ENCODE measurements at regions not wholly inside any gene's neighbourhood (a gene's known extent, or its start where the extent isn't known, plus 50 kb on each side); places are given as distances from the start of the nearest gene placed in this dataset.

DNA sequence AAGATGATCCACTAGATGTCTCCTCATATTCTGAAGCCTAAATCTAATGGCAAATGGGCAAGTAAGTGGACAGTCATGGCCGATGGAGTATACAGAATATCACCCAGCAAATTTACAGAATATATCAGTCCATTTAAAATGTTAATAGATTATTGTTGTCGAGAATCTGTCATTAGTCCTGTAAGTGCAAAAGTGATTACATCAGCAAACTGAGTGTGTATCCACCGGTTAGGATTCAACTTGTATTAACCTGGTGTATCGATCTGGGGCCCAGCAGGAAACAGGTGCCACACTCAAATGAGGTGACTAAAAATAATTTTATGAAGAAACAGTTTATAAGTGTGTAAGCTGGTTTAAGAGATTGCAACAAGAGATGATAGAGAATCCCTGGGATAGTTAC is 367.9 kb upstream of the FAM47C start:
- DNase-seq (ENCODE audit: low spot score), result no peak
- TF ChIP-seq, protein P1, sequence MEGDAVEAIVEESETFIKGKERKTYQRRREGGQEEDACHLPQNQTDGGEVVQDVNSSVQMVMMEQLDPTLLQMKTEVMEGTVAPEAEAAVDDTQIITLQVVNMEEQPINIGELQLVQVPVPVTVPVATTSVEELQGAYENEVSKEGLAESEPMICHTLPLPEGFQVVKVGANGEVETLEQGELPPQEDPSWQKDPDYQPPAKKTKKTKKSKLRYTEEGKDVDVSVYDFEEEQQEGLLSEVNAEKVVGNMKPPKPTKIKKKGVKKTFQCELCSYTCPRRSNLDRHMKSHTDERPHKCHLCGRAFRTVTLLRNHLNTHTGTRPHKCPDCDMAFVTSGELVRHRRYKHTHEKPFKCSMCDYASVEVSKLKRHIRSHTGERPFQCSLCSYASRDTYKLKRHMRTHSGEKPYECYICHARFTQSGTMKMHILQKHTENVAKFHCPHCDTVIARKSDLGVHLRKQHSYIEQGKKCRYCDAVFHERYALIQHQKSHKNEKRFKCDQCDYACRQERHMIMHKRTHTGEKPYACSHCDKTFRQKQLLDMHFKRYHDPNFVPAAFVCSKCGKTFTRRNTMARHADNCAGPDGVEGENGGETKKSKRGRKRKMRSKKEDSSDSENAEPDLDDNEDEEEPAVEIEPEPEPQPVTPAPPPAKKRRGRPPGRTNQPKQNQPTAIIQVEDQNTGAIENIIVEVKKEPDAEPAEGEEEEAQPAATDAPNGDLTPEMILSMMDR (IDR thresholded peaks at IDR 0.05; ENCODE audit: extremely low read depth, missing control alignments), result no peak

DNA sequence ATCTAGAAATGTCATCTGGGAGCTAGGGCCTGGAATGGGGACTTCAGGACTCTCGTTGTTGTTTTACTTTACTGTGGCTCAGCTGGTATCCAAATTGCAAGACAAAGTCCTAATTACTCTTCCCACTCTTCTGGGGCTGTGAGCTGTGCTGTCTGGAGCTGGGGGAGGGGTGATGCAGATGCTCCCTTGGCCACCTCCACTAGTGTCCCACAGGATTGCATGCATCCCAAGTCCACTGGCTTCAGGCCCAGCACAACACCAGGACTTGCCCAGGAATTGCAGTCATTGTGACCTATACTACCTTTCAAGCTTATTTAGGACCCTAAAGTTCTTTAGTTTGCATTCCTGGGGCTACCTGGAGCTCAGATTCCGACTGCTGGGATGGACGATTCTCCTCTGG is 366.1 kb upstream of the FAM47C start:
- TF ChIP-seq, protein P1 (IDR thresholded peaks at IDR 0.05; ENCODE audit: extremely low read depth, missing control alignments), result no peak
- no peak for DNase-seq (ENCODE audit: low spot score)

DNA sequence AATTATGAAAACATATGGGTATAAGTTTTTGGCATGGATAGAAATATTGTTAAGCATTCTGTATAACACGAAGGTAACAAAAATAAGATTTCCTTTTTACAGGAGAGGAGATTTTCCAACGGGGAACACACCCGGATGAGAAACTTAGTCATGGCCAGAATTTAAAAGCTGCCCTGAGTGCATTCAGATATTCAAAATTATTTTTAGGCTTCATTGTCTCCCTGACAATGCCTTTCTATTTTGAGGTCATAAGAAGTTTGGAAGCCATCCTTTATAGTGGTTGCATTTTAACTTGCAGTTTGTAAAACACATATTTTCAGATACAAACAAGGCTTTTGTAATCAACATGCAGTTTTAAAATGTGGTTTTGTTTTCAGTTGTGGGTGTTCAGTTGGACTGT is 357.5 kb upstream of the FAM47C start:
- TF ChIP-seq, protein P1 (IDR thresholded peaks at IDR 0.05; ENCODE audit: extremely low read depth, missing control alignments), result no peak
- no peak for DNase-seq (ENCODE audit: low spot score)

DNA sequence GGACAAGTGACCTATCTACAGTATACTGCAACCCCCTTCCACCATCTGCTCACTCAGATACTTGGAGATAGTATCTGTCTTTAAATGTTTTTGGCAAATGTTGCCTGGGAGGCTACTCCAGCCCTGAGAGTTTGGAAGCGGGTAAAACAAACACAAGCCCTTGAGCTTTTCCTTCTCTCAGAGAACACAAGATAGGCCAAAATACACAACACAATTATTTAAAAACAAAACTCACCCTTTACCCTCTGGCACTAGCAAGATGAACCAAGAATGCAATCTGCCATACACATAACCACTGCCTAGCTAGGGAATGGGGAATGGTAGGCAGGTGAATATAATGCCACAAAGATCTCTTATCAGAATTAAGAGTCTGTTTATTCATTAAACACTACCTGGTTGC is 324.7 kb upstream of the FAM47C start:
- TF ChIP-seq, protein P1 (IDR thresholded peaks at IDR 0.05; ENCODE audit: extremely low read depth, missing control alignments), result no peak
- DNase-seq (ENCODE audit: low spot score), result no peak

DNA sequence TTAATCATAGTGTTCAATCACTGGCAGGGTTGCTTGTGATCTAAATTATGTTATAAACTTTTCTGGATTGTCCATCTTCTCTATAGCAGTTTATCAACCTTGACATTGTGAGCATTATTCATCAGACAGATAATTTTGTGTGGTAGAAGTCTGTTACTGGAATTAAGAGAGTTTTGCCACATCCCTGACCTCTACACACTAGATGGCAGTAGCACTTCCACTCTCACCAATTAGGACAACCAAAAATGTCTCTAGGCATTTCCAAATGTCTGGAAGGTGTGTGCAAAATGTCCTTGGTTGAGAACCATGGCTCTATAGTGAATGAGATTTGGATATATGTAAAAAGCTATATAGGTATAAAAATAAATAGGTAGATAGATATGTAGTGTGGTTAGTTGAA is 324.1 kb upstream of the FAM47C start:
- TF ChIP-seq, protein P1 (IDR thresholded peaks at IDR 0.05; ENCODE audit: extremely low read depth, missing control alignments), result no peak
- no peak for DNase-seq (ENCODE audit: low spot score)

DNA sequence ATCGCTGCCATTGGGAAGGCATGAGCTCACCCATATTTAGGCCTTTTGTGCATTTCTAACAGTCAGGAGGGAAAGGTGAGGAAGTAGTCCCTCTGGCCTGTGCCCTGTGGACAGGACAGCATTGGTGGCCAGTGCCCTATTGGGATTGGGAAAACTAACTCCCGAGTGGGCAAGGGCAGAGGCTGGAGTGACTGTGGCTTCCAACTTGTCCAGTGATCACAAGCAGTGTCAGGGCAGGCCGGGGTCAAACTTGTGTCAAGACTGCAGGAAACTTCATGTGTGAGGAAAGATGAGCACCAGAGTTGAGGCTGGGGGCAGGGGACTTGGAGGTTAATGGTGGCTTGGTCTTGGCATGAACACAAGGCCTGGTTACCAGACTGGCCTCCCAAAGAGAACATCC is 286.2 kb upstream of the FAM47C start:
- TF ChIP-seq, protein P1 (IDR thresholded peaks at IDR 0.05; ENCODE audit: extremely low read depth, missing control alignments), result no peak

DNA sequence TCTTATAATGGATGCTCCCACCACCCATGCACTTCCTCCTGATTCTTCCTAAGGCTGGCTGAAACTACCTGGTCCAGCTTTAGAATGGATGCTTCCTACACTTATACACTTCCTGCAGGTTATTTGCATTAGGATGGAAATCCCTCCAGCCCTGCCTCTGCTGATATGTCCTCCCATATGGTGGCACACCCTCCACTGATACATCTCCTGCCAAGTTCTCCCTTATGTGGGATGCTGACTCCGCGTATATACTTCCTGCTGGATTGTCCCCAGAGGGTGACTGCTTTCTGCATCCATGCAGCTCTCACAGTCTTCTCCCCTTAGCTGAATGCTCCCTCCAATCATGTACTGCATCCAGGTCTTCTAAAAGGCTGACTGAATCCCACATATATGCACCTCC is 254.6 kb upstream of the FAM47C start:
- no peak for DNase-seq (ENCODE audit: low spot score)
- TF ChIP-seq, protein P1 (IDR thresholded peaks at IDR 0.05; ENCODE audit: extremely low read depth, missing control alignments), result no peak

More for the DNA sequence above, 286.2 kb upstream of the FAM47C start:
- no peak for DNase-seq (ENCODE audit: low spot score)
